ENCODE measurements at regions not wholly inside any gene's neighbourhood (a gene's known extent, or its start where the extent isn't known, plus 50 kb on each side); places are given as distances from the start of the nearest gene placed in this dataset.
"Not testable (repeated sequence)": the region's sequence is repeated elsewhere in the genome, so short reads cannot be mapped to it uniquely, and the experiment has no call there.

DNA sequence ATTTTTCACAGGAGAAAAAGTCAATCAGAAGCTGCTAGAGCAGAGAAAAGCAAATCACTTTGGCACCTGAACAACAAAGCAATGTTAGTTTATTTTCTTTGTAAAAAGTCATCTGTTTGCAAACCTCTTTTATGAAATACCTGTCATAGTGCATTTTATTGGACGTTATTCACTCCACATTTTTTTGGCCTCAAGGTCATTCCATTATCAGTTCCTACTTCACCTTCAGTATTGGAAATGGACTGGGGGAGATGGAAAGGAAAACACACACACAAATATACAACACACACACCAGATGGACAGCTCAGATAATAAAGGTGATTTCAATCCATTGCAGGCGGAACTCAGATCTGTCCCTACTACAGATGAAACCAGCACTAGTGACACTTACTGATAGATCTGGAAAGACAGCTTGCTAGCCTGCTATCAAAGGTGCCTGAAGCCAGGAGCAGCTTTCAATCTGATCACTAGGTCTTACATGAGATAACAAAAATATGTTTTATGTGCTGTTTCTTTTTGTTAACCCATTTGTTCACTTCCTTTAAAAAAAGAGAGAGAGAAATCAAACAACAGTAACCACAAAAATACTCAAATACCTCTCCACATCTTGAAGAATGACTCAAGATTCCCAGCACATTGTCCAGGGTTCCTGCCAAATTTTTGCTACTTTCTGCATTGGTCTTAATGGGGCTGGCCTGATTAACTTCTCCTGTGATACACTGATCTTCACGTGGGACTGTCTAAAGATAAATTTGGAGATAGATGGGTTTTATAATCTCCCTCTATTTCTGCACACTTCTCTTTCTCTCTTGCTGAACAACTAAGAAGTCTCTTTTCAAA lies 844.3 kb upstream of the TENM4 start:
- no peak for DNase-seq (ENCODE audit: low read depth in 3 of 3)

DNA sequence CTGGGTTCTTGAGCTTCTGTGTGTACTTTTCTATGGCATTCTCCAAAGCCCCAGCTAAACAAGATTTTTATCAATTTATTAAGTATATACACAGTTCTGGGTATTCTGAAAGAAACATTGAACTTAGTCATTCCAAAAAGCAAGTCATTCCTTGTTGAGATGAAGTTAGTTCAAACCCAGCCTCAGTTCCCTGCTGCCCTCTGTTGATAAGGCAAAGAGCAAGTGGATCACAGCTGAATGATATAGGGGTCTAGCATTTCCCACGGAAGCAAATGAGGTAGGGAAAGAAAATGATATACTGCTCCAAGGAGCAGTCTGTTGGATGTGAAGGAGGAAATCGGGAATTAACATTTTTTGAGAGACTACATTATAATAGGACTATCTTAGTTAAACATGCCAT lies 841.8 kb upstream of the TENM4 start:
- DNase-seq (ENCODE audit: low read depth in 3 of 3), result no peak

DNA sequence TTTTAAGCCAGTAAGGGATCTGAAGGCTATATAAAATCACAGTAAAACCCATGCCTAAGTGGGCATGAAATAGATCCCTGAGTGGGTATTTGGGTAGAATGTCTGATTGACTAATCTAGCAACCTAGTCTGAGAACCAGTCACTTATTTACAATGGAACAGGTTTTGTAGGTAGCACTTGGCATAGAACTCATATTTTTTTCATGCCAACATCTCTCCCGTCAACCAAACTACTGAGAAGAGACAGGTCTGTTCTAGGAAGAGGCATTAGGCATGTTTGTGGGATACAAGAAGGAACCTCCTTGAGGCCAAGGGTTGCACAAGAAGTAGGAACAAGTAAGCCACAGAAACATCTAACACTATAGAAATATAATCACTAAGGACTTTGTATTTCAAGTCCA lies 840.4 kb upstream of the TENM4 start:
- no peak for DNase-seq (ENCODE audit: low read depth in 3 of 3)

DNA sequence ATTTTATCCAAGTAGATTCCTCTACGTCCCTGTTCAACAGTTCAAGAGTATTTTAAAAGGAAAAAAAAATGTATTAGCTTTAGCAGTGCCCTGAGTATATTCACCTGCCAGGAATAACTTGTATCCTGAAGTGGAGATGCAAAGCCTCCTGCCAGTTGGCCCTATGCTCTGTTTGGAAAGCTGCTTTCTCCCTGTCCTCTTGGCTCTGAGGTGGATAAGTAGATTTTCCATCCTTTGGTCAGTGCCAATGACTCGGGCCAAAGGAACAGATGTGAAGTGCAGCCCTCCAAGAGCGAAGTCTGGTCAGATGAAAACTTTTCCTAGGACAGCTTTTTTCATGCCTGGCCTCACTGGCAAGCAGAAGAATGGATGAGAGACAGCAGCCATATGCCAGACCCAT lies 839.9 kb upstream of the TENM4 start:
- no peak for DNase-seq (ENCODE audit: low read depth in 3 of 3)

DNA sequence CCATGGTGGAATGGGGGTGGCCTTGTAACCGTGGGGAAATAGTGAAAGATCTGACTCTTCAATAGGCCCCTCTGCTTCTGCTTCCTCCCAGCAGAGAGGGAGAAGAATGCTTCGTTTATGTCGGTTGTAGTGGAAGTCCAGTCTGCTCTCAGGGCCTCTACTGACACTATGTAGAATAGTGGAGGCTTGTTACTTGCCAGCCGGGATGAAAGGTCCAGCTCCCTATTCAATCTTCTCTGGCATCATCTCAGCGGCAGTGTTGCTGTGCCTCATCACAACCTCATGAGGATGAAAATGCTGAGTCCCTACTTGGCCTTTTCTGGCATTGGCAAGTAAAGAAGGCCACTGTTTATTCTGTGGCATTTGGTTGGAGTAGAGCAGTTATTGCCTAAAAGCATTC lies 820.9 kb upstream of the TENM4 start:
- DNase-seq (ENCODE audit: low read depth in 3 of 3), result no peak

- not testable (repeated sequence) for DNase-seq (ENCODE audit: low read depth in 3 of 3)
Observed at GRCh38 chr11:80257319-80258015, 816.6 kb upstream of the TENM4 start.

DNA sequence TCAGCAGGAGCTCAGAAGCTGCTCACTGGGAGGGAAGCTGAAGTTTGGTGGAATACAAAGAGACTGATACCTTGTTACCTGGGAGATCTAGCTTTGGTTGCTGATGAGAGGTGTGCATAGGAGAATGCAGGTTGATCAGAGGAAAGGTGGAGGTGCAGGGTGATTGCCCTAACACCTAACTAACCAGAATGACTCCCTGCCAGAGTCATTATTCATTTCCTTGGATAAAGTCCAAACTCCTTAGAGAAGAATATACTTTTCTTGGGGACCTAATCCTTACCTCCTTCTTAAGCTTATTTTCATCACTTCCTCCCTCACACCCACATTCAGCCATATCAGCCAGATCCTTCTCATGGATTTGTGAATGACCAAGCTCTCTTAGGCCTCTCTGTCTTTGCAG lies 814.2 kb upstream of the TENM4 start:
- DNase-seq (ENCODE audit: low read depth in 3 of 3), result no peak

DNA sequence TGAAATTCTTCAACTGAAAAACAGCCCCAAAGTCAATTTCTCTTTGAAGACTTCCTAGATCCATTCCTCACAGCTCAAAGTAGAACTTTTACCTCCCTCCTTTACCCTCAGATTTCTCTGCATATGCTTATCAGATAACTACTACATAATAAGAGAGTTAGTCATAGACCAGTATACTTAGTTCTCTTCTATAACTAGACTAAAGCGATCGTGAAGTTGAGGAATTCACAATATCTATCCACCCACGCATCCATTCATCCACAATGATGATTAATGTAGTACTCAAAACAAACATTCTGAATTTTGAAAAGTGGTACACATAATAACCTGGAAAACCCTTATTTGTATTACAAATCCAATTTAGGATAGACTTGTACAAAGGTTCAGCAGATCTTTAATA lies 800.9 kb upstream of the TENM4 start:
- no peak for DNase-seq (ENCODE audit: low read depth in 3 of 3)

- no peak for DNase-seq (ENCODE audit: low read depth in 3 of 3)
Observed at GRCh38 chr11:80240245-80240644, 799.4 kb upstream of the TENM4 start.

GRCh38 chr11:80239217-80239616 lies 798.4 kb upstream of the TENM4 start:
- no peak for DNase-seq (ENCODE audit: low read depth in 3 of 3)

DNA sequence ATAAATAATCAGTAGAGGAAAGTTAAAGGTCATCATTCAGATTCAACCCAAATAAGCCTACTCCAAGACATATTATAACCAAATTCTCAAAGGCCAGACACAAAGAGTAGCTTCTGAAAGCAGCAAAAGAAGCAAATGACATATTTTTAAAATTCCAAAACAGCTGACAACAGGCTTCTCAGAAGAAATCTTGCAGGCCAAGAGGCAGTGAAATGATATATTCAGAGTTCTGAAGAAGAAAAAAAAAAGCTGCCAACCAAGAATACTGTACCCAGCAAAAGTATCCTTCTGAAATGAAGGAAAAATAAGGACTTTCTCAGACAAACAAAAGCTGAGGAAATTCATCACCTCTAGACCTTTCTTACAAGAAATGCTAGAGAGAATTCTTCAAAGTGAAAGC lies 787.1 kb upstream of the TENM4 start:
- no peak for DNase-seq (ENCODE audit: low read depth in 3 of 3)

DNA sequence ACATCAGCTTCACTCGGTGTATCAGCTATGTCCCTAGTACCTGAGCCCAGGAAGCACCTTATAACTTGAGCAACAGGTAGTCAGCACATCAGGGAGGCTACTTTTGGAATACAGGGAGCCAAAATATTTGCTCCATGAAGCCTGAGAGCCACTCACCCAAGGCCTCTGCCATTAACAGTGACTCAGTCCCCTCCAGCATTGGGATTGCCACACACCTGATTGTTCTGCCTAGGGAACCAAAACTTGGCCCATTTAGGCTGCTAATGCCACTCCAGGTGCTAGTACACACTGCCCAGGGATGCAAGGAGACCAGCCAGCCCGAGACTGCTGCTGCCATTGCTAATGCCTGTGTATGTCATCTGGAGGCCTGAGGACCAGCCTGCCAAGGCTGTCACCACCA lies 773.6 kb upstream of the TENM4 start:
- no peak for DNase-seq (ENCODE audit: low read depth in 3 of 3)

- DNase-seq (ENCODE audit: low read depth in 3 of 3), result no peak
Observed at GRCh38 chr11:80211673-80212072, 770.8 kb upstream of the TENM4 start.

GRCh38 chr11:80204021-80204420 lies 763.2 kb upstream of the TENM4 start:
- no peak for DNase-seq (ENCODE audit: low read depth in 3 of 3)

GRCh38 chr11:80196932-80197554 lies 756.2 kb upstream of the TENM4 start:
- DNase-seq (ENCODE audit: low read depth in 3 of 3), result no peak

GRCh38 chr11:80196041-80196440 lies 755.2 kb upstream of the TENM4 start:
- no peak for DNase-seq (ENCODE audit: low read depth in 3 of 3)

GRCh38 chr11:80194625-80195024 lies 753.8 kb upstream of the TENM4 start:
- no peak for DNase-seq (ENCODE audit: low read depth in 3 of 3)

GRCh38 chr11:80194016-80194415 lies 753.2 kb upstream of the TENM4 start:
- no peak for DNase-seq (ENCODE audit: low read depth in 3 of 3)

DNA sequence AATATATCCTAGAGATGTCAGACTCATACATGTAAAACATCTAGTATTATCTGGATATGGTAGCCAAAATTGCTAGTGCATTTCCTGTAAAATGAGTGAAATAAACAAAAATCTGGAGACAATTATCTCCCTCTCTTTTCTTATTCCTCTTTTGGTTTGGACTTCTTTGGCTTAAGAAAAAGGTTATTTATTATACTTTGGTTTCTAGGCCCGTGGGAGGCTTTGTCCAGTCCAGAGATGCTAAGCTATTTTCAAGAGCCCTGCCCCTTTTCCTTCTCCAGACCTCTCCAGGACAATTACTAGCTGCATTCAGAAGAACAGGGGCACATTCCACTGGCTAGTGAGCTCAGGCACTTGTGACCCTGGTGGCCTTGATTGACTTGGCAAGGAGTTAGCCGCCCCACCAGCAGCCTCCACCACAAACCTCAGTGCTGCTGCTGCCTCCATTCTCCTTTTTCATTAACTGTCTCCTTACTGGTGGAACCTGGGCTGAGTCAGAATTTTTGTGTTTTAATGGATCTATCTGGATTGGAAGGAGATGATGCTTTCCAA lies 747.3 kb upstream of the TENM4 start:
- no peak for DNase-seq (ENCODE audit: low read depth in 3 of 3)

DNA sequence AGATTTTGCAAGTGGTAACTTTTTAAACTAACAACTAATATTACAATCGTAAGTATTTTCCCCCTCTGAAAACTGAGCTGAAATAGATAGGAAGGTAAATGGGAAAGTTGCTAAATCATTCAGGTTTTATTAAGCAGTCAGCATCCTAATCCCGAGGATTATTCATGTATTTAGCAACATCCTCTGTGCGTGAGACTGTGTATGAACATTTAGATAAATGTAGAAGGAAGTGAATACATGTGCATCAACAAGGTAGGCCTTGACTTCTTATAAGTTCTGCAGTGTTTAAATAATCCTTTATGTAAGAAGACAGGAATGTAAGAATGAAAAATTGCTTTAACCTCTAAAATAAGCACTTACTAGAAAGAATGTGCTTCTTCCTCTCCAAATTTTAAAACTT lies 745.9 kb upstream of the TENM4 start:
- no peak for DNase-seq (ENCODE audit: low read depth in 3 of 3)

DNA sequence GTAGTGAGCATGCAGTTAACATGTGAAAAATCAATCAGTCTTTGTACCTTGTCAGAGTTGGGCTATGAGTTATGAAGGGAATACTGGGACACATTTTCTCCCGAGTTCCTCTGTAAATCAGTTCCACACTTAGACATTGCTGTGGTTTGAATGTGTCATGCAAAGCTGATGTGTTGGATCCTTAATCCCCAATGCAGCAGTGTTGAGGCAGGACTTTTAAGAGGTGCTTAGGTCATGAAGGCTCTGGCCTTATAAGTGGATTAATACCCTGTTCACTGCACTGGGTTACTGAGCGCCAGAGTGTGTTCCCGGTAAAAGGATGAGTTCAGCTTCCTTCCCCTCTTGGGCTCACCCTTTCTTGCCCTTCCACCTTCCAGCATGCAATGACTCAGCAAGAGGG lies 742.1 kb upstream of the TENM4 start:
- no peak for DNase-seq (ENCODE audit: low read depth in 3 of 3)

GRCh38 chr11:80173371-80174136 lies 732.7 kb upstream of the TENM4 start:
- DNase-seq (ENCODE audit: low read depth in 3 of 3), result no peak

All from stimulated activated CD4-positive, alpha-beta T cell treated with anti-CD3 and anti-CD28 coated beads, TNF-alpha, amount 100 ng/mL, for 24 hours (primary cell).